IPS-18a (cell line): ENCODE measurements at regions not wholly inside any gene's neighbourhood (a gene's known extent, or its start where the extent isn't known, plus 50 kb on each side); places are given as distances from the start of the nearest gene placed in this dataset.

Experiments used
- H3K27ac ChIP-seq: one replicate; pipeline ENCODE4 v1.5.1; 2013; ENCODE audit warnings: low read length
- H3K27me3 ChIP-seq: one replicate; pipeline ENCODE4 v1.6.1; 2013; ENCODE audit warnings: mild to moderate bottlenecking, low read length; ENCODE audit not compliant: control insufficient read depth, insufficient read depth
- H3K36me3 ChIP-seq: one replicate; pipeline ENCODE4 v1.6.1; 2013; ENCODE audit warnings: low read depth, low read length; ENCODE audit not compliant: control insufficient read depth
- H3K4me1 ChIP-seq: one replicate; pipeline ENCODE4 v1.6.1; 2013; ENCODE audit warnings: low read depth, low read length; ENCODE audit not compliant: control insufficient read depth
- H3K4me3 ChIP-seq: one replicate; pipeline ENCODE4 v1.5.1; 2013; ENCODE audit warnings: low read length
- H3K9ac ChIP-seq: one replicate; pipeline ENCODE4 v1.6.1; 2013; ENCODE audit warnings: mild to moderate bottlenecking, low read length, moderate library complexity
- H3K9me3 ChIP-seq: one replicate; pipeline ENCODE4 v1.6.1; 2013; ENCODE audit warnings: low read depth, low read length; ENCODE audit not compliant: control insufficient read depth

DNA sequence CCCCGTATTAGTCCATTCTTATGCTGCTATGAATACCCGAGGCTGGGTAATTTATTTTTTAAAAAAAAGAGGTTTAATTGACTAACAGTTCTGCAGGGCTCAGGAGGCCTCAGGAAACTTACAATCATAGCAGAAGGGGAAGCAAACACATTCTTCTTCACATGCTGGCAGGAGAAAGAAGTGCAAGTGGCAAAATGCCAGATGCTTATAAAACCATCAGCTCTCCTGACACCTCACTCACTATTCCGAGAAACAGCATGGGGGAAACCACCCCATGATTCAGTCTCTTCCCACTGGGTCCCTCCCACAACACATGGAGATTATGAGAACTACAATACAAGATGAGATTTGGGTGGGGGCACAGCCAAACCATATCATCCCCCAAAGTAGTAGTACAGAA is 2148.5 kb upstream of the PIK3C3 start:
- Histone ChIP-seq H3K9me3 (peaks cover 4% of the 10 kb centered on the region), H3K27me3 (no peaks in the 10 kb centered on the region), H3K36me3 (no peaks in the 10 kb centered on the region), H3K4me3 (no peak overlapping the region), H3K27ac (no peak overlapping the region), H3K4me1 (no peaks in the 10 kb centered on the region), H3K9ac (no peak overlapping the region)

DNA sequence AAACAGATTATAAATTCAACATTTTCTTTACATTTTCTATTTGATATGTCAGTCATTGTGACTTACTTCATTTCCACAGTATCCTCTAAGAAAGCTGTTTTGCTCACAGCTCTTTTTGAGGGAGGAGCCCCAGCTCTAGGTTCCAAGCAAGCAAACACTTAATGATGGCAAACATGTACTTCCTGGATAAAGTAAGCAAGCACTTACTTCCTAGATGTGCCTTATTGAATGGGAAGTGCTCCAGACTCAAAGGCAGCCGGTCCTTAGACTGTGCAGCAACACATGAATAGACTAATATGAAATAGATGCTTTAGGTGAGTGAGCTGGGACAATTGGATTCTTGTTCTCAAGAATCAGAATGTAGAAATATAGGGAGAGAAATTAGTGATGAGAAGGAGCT is 2149.8 kb upstream of the PIK3C3 start:
- no peaks in the 10 kb centered on the region for H3K27me3 ChIP-seq
- H3K9ac ChIP-seq, result no peak overlapping the region
- H3K9me3 ChIP-seq, result peaks cover 7% of the 10 kb centered on the region
- H3K4me1 ChIP-seq, result no peaks in the 10 kb centered on the region
- H3K4me3 ChIP-seq, result no peak overlapping the region
- no peaks in the 10 kb centered on the region for H3K36me3 ChIP-seq
- H3K27ac ChIP-seq, result no peak overlapping the region

DNA sequence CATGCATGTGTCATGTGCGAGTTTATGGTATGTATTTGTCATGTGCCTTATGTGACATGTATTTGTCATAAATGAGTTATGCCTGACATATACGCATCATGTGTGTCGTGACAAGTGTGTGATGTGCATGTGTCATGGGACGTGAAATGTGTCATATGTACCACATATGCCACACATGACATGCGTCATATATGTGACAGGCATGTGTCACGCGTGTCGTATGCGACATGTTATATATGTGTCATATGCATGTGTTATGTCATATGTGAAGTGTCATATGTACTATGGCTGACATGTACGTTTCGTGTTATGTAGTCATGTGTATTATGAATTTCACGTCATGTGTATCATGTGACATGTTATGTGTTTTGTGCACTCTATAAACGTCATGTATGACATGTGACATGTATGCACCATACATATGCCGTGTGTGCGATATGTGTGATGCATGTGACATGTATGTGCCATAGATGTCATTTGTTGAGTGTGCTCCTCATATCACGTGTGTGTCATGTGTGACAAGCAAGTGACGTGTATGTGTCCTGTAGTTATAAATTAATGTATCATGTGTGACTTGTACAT is 2152.3 kb upstream of the PIK3C3 start:
- no peak overlapping the region for H3K4me3 ChIP-seq
- no peaks in the 10 kb centered on the region for H3K27me3 ChIP-seq
- peaks cover 7% of the 10 kb centered on the region for H3K9me3 ChIP-seq

DNA sequence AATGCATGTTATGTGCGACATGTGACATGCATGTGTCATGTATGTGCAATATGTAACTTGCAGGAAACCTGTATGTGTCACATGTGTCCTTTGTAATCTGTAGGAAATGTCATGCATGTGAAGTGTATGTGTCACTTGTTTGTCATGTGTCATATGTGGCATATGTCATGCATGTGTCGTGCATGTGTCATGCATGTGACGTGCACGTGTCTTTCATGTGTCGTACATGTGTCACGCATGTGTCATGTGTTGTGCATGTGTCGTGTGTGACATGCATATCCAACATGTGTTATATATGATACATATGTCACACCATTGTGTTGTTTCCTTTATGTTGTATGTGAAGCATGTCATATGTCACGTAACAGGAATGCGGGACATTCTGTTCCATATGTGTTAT is 2153.2 kb upstream of the PIK3C3 start:
- Histone ChIP-seq H3K36me3 (no peaks in the 10 kb centered on the region), H3K9ac (no peak overlapping the region), H3K27me3 (no peaks in the 10 kb centered on the region), H3K4me3 (no peak overlapping the region), H3K4me1 (no peaks in the 10 kb centered on the region), H3K9me3 (peaks cover 7% of the 10 kb centered on the region), H3K27ac (no peak overlapping the region)

More for the DNA sequence above, 2152.3 kb upstream of the PIK3C3 start:
- Histone ChIP-seq H3K9ac (no peak overlapping the region), H3K36me3 (no peaks in the 10 kb centered on the region), H3K27ac (no peak overlapping the region), H3K4me1 (no peaks in the 10 kb centered on the region)

DNA sequence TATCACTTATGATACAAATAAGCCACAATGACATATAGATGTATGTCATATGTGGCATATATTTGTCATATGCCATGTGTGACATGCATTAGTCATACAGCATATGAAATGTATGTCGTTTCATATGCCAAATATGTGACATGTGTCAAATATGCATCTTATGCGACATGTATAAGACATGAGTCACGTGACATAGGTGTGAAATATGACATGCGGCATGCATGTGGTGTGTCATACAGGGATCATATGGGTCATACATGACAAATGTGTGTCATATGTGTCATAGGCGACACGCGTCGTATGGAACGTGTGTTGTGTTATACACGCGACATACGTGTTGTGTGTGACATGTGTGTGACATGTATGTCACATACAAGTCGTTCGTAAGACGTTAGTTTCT is 2154.0 kb upstream of the PIK3C3 start:
- H3K4me3 ChIP-seq, result no peak overlapping the region
- no peak overlapping the region for H3K27ac ChIP-seq
- H3K27me3 ChIP-seq, result no peaks in the 10 kb centered on the region
- H3K4me1 ChIP-seq, result no peaks in the 10 kb centered on the region
- peaks cover 7% of the 10 kb centered on the region for H3K9me3 ChIP-seq
- H3K36me3 ChIP-seq, result no peaks in the 10 kb centered on the region
- H3K9ac ChIP-seq, result no peak overlapping the region

DNA sequence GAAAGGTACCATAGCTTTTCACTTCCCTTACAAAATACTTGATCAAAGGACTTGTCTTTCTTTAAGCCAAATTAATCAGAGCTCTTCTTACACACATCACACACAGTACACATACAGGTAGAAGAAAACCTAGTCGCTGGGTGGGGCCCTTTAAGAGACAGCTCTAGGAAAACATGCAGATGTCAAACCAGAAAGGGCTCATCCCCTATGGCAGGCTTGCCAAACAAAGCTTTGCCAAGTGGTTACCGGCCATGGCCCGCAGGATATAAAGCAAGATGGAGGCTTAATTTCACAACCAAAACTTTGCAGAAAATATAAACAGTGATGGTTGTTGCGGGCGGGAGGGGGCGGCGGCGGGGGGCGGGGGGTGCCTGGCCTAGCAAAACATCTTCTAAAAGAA is 2156.0 kb upstream of the PIK3C3 start:
- Histone ChIP-seq H3K4me3 (no peak overlapping the region), H3K27ac (no peak overlapping the region), H3K9ac (no peak overlapping the region), H3K36me3 (no peaks in the 10 kb centered on the region), H3K9me3 (peaks cover 7% of the 10 kb centered on the region), H3K4me1 (no peaks in the 10 kb centered on the region), H3K27me3 (no peaks in the 10 kb centered on the region)

DNA sequence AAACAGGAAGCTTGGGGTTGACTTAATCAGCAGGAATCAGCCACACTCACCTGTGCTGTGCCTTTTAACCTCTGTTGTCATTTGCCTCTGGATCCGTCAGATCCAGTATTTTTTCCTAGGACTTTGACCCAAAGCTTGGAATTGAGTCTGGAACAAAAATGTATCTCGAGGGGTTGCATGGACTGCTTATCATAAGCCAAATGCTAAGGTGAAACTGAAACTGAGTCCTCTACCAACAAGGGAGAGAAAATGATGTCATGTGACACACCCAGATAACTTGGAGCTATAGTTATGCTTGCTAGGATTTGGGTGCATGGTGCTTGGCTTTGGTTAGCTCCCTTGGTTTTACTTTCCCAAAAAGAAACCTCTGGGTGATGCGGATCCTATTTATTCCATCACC is 2158.6 kb upstream of the PIK3C3 start:
- Histone ChIP-seq H3K4me1 (no peaks in the 10 kb centered on the region), H3K9me3 (peaks cover 2% of the 10 kb centered on the region), H3K36me3 (no peaks in the 10 kb centered on the region), H3K27me3 (no peaks in the 10 kb centered on the region), H3K9ac (no peak overlapping the region), H3K4me3 (no peak overlapping the region), H3K27ac (no peak overlapping the region)

DNA sequence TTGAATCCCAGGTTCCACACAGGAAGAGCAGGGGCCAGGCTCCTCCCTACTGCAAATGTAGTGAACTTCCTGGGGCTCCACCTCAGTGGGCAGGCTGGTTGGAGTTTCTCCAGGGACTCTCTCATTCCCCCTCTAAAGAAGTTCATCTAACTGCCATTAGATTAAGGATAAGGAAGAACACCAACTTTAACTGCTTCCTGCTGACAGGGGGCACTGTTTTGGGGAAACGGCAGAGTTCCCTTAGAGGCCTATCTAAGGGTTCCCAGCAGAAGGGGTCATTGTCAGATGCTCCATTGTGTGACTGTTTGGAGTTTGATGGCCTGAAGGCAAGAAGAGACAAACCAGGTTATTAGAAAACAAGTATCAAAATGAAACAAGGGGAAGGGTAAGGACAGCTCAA is 2159.7 kb upstream of the PIK3C3 start:
- no peaks in the 10 kb centered on the region for H3K9me3 ChIP-seq
- H3K9ac ChIP-seq, result no peak overlapping the region
- no peak overlapping the region for H3K27ac ChIP-seq
- H3K36me3 ChIP-seq, result no peaks in the 10 kb centered on the region
- H3K27me3 ChIP-seq, result no peaks in the 10 kb centered on the region
- H3K4me3 ChIP-seq, result no peak overlapping the region
- no peaks in the 10 kb centered on the region for H3K4me1 ChIP-seq

DNA sequence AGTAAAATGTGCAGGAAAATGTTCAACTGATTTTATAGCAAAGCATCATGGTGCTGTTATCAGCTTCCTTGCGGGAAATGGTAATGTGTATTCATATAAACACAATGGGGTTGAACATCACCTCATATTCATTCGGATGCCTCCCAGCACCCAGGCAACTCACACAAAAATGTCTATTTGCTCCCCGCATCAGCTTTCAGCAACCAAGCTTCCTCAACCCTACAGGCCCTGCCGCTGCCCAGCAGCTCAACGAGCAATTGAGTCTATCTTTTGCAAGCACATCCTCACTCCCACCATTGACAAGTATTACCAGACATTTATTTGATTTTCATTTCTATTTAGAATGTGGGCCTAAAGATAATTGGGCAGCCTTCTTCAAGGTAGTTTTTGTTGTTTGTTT is 2161.4 kb upstream of the PIK3C3 start:
- Histone ChIP-seq H3K4me1 (peaks cover 7% of the 10 kb centered on the region), H3K9me3 (no peaks in the 10 kb centered on the region), H3K36me3 (no peaks in the 10 kb centered on the region), H3K4me3 (no peak overlapping the region), H3K27ac (no peak overlapping the region), H3K27me3 (no peaks in the 10 kb centered on the region), H3K9ac (no peak overlapping the region)

DNA sequence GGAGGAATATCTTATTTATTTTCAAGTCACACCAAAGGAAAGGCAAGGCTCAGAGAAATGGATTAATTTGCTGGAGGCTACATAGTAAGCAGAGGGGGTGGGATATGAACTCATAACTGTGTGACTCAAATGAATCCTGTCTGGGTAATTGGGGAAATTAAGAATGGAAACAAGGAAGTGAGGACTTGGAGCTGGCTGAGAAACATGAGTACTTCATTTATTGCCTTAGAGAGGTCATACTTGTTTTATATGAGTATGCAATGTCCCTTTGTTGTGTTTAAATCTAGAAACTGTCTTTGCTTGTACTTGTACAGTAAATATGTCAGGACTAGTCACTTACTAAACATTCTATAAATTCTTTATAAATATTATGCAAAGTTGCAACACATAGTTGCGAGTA is 2166.7 kb upstream of the PIK3C3 start:
- Histone ChIP-seq H3K27me3 (no peaks in the 10 kb centered on the region), H3K9ac (no peak overlapping the region), H3K36me3 (no peaks in the 10 kb centered on the region), H3K4me3 (no peak overlapping the region), H3K4me1 (peaks cover 32% of the 10 kb centered on the region), H3K9me3 (no peaks in the 10 kb centered on the region), H3K27ac (no peak overlapping the region)

DNA sequence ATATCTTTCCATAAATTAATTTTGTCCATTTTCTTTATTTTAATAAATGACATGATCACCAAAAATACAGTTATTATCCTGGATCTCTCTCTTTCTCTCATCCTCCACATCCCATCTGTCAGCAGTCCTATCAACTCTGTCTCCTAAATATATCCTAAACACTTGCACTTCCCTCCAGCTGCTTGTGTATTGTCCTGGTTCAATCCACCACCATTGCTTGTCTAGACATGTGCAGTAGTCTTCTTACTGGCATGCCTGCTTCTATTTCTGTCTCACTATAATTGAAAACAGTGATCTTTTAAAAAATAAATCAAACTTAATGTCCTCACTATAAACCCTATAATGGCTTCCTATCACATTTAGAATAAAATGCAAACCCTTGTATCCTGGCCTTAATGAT is 2168.6 kb upstream of the PIK3C3 start:
- no peaks in the 10 kb centered on the region for H3K36me3 ChIP-seq
- H3K4me1 ChIP-seq, result peaks cover 34% of the 10 kb centered on the region
- no peak overlapping the region for H3K27ac ChIP-seq
- no peaks in the 10 kb centered on the region for H3K27me3 ChIP-seq
- H3K9me3 ChIP-seq, result no peaks in the 10 kb centered on the region
- no peak overlapping the region for H3K9ac ChIP-seq
- no peak overlapping the region for H3K4me3 ChIP-seq

DNA sequence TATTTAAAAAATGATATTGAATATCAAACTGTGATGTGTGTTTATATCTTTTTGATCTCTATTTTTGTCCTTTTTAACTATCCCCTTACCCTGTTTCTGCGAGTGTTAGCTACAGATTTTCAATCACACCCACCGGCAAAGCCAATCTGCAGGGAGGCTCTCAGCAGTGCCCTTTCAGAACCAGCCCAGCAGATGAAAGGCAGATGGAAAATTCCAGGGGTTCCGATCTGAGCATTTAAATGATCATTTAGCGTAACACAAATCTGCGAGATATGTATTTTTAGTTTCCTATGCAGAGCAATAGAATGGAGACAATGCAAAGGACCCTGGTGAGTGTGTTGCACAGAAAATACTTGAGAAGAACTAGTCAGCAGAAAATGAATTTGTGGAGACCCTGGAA is 2170.5 kb upstream of the PIK3C3 start:
- Histone ChIP-seq H3K9me3 (no peaks in the 10 kb centered on the region), H3K27ac (no peak overlapping the region), H3K4me1 (peaks cover 34% of the 10 kb centered on the region)

More for the DNA sequence above, 2170.5 kb upstream of the PIK3C3 start:
- no peaks in the 10 kb centered on the region for H3K36me3 ChIP-seq
- no peak overlapping the region for H3K9ac ChIP-seq
- H3K27me3 ChIP-seq, result no peaks in the 10 kb centered on the region
- H3K4me3 ChIP-seq, result no peak overlapping the region
